ENCODE measurements at regions not wholly inside any gene's neighbourhood (a gene's known extent, or its start where the extent isn't known, plus 50 kb on each side); places are given as distances from the start of the nearest gene placed in this dataset.

- TF ChIP-seq POLR2A (IDR thresholded peaks at IDR 0.05; ENCODE audit: low read length) = no peak
- TF ChIP-seq GATA1 (IDR thresholded peaks at IDR 0.05; ENCODE audit: low read depth, low read length) = no peak
Observed at GRCh38 chr13:48153186-48153585, 58.3 kb upstream of the MED4 start.

Measured in erythroblast (primary cell).